ENCODE measurements at regions not wholly inside any gene's neighbourhood (a gene's known extent, or its start where the extent isn't known, plus 50 kb on each side); places are given as distances from the start of the nearest gene placed in this dataset.

GRCh38 chr11:37557990-37558389, 960.0 kb upstream of the RAG2 start:
- TF ChIP-seq POLR2AphosphoS5 (IDR thresholded peaks at IDR 0.05) (no peak), POLR2A (IDR thresholded peaks at IDR 0.05) (no peak)
